CD4-positive, alpha-beta T cell (primary cell): ENCODE measurements at regions not wholly inside any gene's neighbourhood (a gene's known extent, or its start where the extent isn't known, plus 50 kb on each side); places are given as distances from the start of the nearest gene placed in this dataset.

ENCODE experiments used
- ATAC-seq: fragments of 200-7000 bp; cut with Tn5 transposase; one replicate; pipeline ENCODE4 v1.10.0; 2022; ENCODE audit warnings: mild to moderate bottlenecking; ENCODE audit not compliant: poor library complexity
- CTCF ChIA-PET: fragments of 350-600 bp; sonication (Branson Sonifier 250); formaldehyde crosslinking; loops from one replicate; lab custom pipeline; 2021; ENCODE audit warnings: antibody characterized with exemption, inconsistent platforms; lab: Charles Lee
- POLR2A ChIA-PET: fragments of 350-600 bp; sonication (Branson Sonifier 250); formaldehyde crosslinking; loops from one replicate; lab custom pipeline; 2021; ENCODE audit warnings: antibody characterized with exemption, inconsistent platforms; lab: Charles Lee
- DNase-seq, 14 experiments: peaks; one replicate each; pipeline ENCODE4 v3.0.0-alpha.2; 2013 to 2020; ENCODE audit warnings: mixed read lengths in 2 of 14
- H3K27ac ChIP-seq, 2 donors: one replicate each; pipeline versions ENCODE4 v1.5.1 to v1.7.0; 2013; ENCODE audit warnings: low read length in 2 of 2, low read depth in 1 of 2, mild to moderate bottlenecking in 1 of 2
- H3K27me3 ChIP-seq, 2 experiments: 1 replicate in 1 of 2; 2 replicates in 1 of 2; pipeline versions ENCODE4 v1.6.1 to v1.7.0; 2013; ENCODE audit warnings: low read length in 2 of 2, control low read depth in 1 of 2, mild to moderate bottlenecking in 1 of 2, moderate library complexity in 1 of 2; ENCODE audit not compliant: insufficient read depth in 2 of 2, control insufficient read depth in 1 of 2
- H3K36me3 ChIP-seq: one replicate; pipeline ENCODE4 v1.6.1; 2013; ENCODE audit warnings: low read length, control low read depth; ENCODE audit not compliant: insufficient read depth
- H3K4me1 ChIP-seq: one replicate; pipeline ENCODE4 v1.6.1; 2013; ENCODE audit warnings: low read length, control low read depth; ENCODE audit not compliant: insufficient read depth
- H3K4me3 ChIP-seq: one replicate; pipeline ENCODE4 v1.5.1; 2013; ENCODE audit warnings: mild to moderate bottlenecking, low read length, moderate library complexity
- H3K9me3 ChIP-seq, 2 experiments: 1 replicate in 1 of 2; 2 replicates in 1 of 2; pipeline versions ENCODE4 v1.6.1 to v1.7.0; 2013; ENCODE audit warnings: low read length in 2 of 2, mild to moderate bottlenecking in 2 of 2, control low read depth in 1 of 2, moderate library complexity in 1 of 2; ENCODE audit not compliant: control insufficient read depth in 1 of 2, insufficient read depth in 1 of 2
- H3K27ac Mint-ChIP-seq: one replicate; pipeline ENCODE4 v1.8.0; 2020; ENCODE audit warnings: mixed read lengths
- H3K27me3 Mint-ChIP-seq: one replicate; pipeline ENCODE4 v1.8.0; 2021; ENCODE audit warnings: mixed read lengths
- H3K36me3 Mint-ChIP-seq: one replicate; pipeline ENCODE4 v1.8.0; 2021; ENCODE audit warnings: low read depth, mixed read lengths
- H3K4me1 Mint-ChIP-seq: one replicate; pipeline ENCODE4 v1.8.0; 2021; ENCODE audit warnings: low read depth, mixed read lengths
- H3K4me3 Mint-ChIP-seq: one replicate; pipeline ENCODE4 v1.8.0; 2020; ENCODE audit warnings: mild to moderate bottlenecking, mixed read lengths
- H3K9me3 Mint-ChIP-seq: one replicate; pipeline ENCODE4 v1.8.0; 2020; ENCODE audit warnings: mixed read lengths
- CTCF ChIP-seq: fragments of 200-600 bp; IDR thresholded peaks from one replicate; pipeline ENCODE4 v1.8.0; 2022; ENCODE audit warnings: antibody characterized with exemption, mild to moderate bottlenecking
- intact Hi-C, 2 experiments: fragments of 100-400 bp; cut with DNase I in 1 of 2; cut with micrococcal nuclease in 1 of 2; formaldehyde crosslinking; loops; one replicate each; pipeline versions ENCODE4 v1.15.1 to v1.9.0; 2023 to 2025; cut with DNase I, micrococcal nuclease

DNA sequence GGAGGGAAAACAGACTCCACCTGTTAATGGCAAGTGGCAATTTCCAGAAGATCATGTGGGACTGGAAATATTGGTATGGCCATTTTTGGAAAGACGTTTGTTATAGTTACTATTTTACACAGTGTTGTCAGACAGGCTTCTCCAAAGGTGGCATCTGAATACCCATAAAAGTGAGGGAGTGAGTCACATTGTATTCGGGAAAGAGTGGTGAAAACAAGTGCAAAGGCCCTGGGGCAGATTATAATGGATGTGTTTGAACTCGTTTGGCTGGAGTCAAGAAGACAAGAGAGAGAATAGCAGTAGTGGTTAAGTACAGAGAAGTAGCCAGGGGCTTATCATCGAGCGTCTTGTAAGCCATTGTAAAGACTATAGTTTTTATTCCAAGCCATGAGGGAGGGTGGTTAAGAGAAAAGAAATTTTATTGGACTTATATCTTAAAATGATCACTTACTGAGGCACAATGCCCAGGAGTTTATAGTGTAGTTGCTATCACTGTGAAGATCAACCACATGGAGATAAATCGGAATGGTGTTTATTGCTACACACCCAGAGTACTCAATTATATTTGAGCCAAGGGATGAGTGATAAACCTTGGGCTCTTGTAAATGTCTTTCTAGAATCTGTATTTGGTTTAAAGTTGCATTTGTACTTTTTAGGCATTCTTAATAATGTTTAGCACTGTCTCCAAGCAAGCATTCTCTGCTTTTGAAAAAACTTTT is 212.8 kb upstream of the KBTBD8 start:
- Histone ChIP-seq H3K27me3 (peaks cover 0 to 5% of the 10 kb centered on the region in 2 experiments), H3K9me3 (no peaks in the 10 kb centered on the region), H3K4me1 (no peaks in the 10 kb centered on the region), H3K27ac (no peak overlapping the region), H3K4me3 (no peak overlapping the region), H3K36me3 (no peaks in the 10 kb centered on the region)
- ChIA-PET CTCF (no interaction called here), POLR2A (no interaction called here)
- Mint-ChIP-seq H3K4me3 (no peak overlapping the region), H3K9me3 (no peaks in the 10 kb centered on the region), H3K27ac (no peak overlapping the region), H3K36me3 (no peaks in the 10 kb centered on the region), H3K4me1 (no peaks in the 10 kb centered on the region), H3K27me3 (no peaks in the 10 kb centered on the region)
- TF ChIP-seq CTCF: no peak
- DNase-seq (no peak), ATAC-seq (no peak)
- intact Hi-C loops: no loop called here

DNA sequence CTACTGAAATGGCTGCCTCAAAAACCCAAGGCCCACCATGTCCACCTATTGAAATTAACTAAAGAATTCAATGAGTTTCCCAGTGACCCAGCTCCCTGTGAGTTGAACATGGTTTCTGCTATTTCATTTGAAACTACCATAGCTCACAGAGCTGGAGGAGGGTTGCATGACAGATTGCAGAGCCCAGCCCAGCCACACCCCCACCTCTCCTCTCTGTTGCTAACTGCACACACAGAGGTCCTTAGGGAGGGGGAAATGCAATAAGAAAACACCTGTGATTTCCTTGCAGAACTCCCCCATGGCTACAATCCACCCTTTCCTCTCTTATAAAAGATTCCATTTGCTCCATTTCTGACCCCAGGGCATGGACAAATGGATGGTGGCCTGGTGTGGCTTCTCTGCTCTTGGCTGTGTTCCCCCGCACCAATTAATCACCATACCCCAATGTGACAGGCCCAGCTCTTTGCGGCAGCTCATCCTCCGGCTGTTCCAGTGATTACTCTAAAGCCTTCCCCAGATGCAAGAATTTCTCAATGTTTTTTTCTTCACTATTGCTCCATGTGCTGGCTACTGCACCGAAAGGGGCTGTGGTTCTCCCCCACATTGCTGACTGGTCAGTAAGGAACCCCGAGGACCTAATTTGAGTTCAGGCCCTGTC is 208.4 kb upstream of the KBTBD8 start:
- no peaks in the 10 kb centered on the region for H3K9me3 ChIP-seq
- CTCF ChIA-PET: no interaction called here
- no peaks in the 10 kb centered on the region for H3K9me3 Mint-ChIP-seq
- H3K36me3 Mint-ChIP-seq: no peaks in the 10 kb centered on the region
- no peak overlapping the region for H3K27ac ChIP-seq
- H3K4me1 Mint-ChIP-seq: no peaks in the 10 kb centered on the region
- no peaks in the 10 kb centered on the region for H3K27me3 Mint-ChIP-seq
- no peak for TF ChIP-seq CTCF
- POLR2A ChIA-PET: no interaction called here
- H3K27ac Mint-ChIP-seq: no peak overlapping the region
- no peaks in the 10 kb centered on the region for H3K36me3 ChIP-seq
- DNase-seq (no peak), ATAC-seq (no peak)
- H3K4me3 ChIP-seq: no peak overlapping the region
- no peaks in the 10 kb centered on the region for H3K4me1 ChIP-seq
- H3K27me3 ChIP-seq: peaks cover 0 to 5% of the 10 kb centered on the region in 2 experiments
- intact Hi-C loops: no loop called here
- no peak overlapping the region for H3K4me3 Mint-ChIP-seq

- Histone ChIP-seq H3K9me3 (no peaks in the 10 kb centered on the region), H3K27me3 (peaks cover 0 to 4% of the 10 kb centered on the region in 2 experiments), H3K27ac (no peak overlapping the region), H3K4me1 (no peaks in the 10 kb centered on the region), H3K36me3 (no peaks in the 10 kb centered on the region), H3K4me3 (no peak overlapping the region)
- Mint-ChIP-seq H3K4me3 (no peak overlapping the region), H3K27me3 (peaks cover 12% of the 10 kb centered on the region), H3K36me3 (no peaks in the 10 kb centered on the region), H3K4me1 (no peaks in the 10 kb centered on the region), H3K9me3 (peaks cover 2% of the 10 kb centered on the region), H3K27ac (no peak overlapping the region)
- ChIA-PET CTCF (no interaction called here), POLR2A (interaction anchor here (1.0 kb wide), 1 partner anchor 399 kb away, joined by 3 read pairs; no protein-coding TSS in a partner anchor)
- no peak for DNase-seq
- intact Hi-C loops: no loop called here
- no peak for TF ChIP-seq CTCF
- ATAC-seq: no peak
Observed at GRCh38 chr3:66792086-66792485, 206.0 kb upstream of the KBTBD8 start.
